ENCODE measurements at regions not wholly inside any gene's neighbourhood (a gene's known extent, or its start where the extent isn't known, plus 50 kb on each side); places are given as distances from the start of the nearest gene placed in this dataset.

- DNase-seq: no peak
Observed at GRCh38 chr2:198483051-198483450, 678.7 kb downstream of the PLCL1 start.

DNA sequence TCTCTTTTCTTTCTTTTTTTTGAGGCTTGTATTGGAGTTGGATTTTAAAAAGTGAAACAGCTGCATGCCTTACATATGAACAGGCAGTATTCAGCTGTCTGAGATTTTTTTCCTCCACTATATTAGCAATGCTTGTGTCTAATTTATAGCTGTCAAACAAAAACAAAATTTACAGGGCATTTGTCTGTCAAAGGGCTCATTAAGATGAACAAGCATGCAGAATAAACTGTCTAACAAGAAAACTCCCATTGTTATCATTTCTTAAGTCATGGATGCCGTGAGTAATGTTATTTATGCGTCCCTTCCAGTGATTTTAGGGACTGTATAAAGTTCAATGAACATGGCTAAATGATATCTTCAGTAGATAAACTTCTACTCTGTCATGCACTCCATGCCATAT is 674.7 kb downstream of the PLCL1 start:
- no peak for DNase-seq

DNA sequence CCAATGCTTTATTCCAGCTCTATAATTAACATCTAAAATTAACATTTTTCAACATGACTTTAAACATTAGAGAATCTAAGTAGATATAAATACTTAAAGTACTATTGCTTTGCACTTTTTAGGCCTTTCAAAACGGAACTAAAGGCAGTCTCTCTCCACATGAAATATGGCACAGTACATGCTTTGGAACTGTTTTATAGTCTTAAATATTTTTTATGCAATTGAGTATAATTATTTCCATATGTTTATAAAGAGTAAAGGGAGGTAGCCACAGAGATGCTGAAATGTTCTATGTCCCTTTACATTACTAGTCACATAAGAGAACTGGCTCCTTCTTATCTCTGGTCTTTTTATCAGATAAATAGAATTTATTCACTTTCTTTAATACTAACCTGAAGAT is 674.0 kb downstream of the PLCL1 start:
- DNase-seq: no peak

DNA sequence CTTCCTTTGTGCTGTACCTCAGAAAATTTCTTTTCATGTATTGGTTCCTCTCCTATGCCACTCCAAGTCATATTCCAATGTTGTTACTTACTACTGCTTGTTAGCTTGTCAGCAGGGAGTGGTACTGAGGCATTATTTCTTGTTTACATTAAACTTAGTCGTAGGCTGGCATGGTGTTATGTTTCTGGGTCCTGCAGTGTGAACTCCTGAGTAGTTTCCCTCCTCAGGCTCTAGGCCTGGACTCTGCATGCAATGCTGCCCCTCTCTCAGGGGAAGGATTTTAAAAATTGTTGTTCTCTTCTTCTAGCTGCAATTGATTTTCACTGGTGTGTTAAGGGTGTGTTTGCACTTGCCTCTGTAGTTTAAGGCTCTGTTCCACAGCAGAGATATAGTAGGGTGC is 671.6 kb downstream of the PLCL1 start:
- DNase-seq: no peak

- DNase-seq: no peak
Observed at GRCh38 chr2:198471291-198471690, 666.9 kb downstream of the PLCL1 start.

DNA sequence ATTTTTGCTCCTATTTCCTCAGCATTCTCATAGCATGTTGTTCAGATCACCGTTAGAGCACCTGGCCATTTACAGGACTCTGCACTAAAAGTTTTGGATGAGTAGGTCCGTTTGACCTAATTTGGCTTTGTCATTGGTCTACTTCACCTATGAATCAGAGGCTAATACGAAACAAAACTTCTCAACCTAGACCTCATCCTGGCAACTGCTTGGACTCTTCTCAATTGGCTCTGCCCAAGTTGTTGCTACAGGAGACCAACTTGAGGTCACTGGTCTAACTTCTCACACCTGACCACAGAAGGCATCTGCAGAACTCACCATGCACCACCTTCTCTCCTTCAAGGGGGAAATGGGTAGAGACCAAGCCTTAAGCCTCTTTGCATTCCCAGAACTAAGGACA is 663.7 kb downstream of the PLCL1 start:
- DNase-seq: no peak

- no peak for DNase-seq
Observed at GRCh38 chr2:198465970-198466369, 661.6 kb downstream of the PLCL1 start.

GRCh38 chr2:198456418-198456817 is 652.0 kb downstream of the PLCL1 start:
- no peak for DNase-seq

GRCh38 chr2:198453866-198454265 is 649.5 kb downstream of the PLCL1 start:
- DNase-seq: no peak

GRCh38 chr2:198452327-198452726 is 647.9 kb downstream of the PLCL1 start:
- DNase-seq: no peak

- no peak for DNase-seq
Observed at GRCh38 chr2:198448789-198449188, 644.4 kb downstream of the PLCL1 start.

DNA sequence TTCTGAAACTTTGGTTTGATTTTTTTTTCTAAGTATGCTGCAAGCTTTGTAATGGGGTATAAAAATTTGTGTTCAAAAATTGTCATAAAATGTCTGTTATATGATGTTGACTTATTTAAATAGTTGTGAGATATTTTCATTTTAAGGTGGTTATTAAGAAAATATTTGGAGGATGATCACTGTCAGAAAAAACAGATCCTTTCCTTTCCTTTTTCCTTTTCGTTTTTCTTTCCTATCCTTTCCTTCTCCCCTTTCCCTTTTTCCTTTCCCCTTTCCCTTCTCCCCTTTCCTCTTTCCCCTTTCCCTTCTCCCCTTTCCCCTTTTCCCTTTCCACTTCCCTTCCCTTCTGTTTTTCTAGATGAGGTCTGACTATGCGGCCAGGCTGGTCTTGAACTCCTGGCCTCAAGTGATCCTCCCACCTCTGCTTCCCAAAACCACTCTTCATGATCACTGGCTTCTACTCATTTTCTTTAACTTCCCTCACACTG is 640.5 kb downstream of the PLCL1 start:
- no peak for DNase-seq

DNA sequence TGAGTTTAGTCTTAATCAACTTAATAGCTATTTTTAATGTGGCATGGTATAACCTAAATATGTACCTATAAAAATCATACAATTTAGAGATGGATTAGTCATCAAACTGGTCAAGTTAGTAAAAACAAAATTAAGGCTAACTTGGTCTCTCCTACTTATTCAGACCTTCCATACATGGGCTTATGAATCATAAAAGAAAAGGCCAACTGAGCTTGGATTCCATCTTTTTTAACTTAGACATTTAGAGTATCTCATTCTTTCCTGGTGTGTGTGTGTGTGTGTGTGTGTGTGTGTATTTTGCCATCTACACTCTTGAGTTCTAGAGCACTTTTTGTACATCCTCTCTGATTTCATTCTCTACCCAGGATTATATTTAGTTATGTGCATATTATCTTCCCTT is 637.5 kb downstream of the PLCL1 start:
- no peak for DNase-seq

GRCh38 chr2:198441246-198441645 is 636.9 kb downstream of the PLCL1 start:
- no peak for DNase-seq

GRCh38 chr2:198440833-198441232 is 636.4 kb downstream of the PLCL1 start:
- DNase-seq: no peak

- DNase-seq: no peak
Observed at GRCh38 chr2:198438331-198438730, 633.9 kb downstream of the PLCL1 start.

DNA sequence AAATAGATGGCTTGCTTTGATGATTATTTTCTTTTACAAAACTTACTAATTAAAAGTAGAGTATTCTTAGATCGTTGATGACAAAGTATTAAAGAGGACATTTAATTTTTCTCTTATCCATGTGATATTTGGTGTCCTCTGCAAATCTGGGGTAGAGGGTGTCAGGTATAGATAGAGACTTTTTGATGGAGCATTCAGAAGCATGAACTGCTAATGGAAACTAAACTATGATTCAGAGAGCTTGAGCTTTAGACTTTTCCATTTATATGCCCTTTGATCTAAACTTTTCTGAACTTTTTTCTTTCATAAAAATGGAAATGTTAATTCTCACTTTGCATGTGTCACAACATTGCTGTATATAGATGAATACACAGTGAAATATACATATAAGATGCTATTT is 619.7 kb downstream of the PLCL1 start:
- no peak for DNase-seq

DNA sequence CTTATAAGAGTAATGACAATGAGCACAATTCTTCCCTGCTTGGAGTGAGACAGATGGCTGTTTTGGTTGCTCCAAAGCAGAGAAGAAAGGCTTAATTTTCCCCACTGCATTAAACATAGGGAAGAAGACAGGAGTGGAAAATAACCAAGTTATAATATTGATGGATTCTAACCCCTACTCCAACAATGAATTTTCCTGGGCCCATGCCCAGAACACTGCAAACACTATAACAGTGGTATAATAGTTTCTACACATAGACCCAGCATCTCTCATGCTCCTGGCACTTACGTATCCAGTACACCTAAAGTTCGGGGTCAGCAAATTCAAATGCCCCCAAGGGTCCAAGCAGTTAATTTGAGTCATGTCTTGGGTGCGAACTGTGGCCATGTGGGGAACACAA is 613.4 kb downstream of the PLCL1 start:
- no peak for DNase-seq

GRCh38 chr2:198414976-198415375 is 610.6 kb downstream of the PLCL1 start:
- DNase-seq: no peak

- no peak for DNase-seq
Observed at GRCh38 chr2:198411936-198412335, 607.5 kb downstream of the PLCL1 start.

DNA sequence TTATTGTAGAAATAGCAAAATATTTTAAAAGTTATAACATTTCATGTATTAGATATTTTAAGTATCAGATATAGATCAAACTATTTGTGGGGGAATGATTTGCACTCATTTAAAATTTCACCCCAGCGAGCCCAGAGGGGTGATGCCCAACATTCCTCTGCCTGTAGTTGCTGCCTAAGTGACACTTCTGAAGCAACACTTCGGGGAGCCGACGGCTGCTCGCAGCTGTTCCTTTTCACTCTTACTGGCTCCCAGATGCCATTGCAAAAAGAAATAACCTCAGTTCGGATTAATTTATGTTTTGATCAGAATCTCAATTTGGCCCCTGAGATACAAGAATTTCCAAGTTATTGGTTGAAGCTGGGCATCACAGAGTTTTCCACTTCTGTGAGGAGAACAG is 603.8 kb downstream of the PLCL1 start:
- no peak for DNase-seq

DNA sequence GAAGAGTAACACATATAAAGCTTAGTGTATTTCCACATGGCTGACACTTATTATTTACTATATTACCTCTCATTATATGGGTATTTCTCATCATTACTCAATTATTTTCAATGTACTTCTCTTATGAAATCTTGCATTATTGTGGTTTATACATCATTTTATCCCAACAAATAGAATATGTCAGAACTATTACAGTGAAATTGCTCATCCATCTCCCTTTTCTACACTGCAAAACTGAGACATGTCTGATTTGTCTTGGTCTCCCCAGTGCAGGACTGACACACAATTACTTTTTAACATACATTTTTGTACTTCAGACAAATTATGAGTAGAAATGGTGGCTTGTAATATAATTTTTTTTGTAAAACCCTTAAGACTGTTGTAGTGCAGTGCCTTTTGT is 600.9 kb downstream of the PLCL1 start:
- DNase-seq: no peak

DNA sequence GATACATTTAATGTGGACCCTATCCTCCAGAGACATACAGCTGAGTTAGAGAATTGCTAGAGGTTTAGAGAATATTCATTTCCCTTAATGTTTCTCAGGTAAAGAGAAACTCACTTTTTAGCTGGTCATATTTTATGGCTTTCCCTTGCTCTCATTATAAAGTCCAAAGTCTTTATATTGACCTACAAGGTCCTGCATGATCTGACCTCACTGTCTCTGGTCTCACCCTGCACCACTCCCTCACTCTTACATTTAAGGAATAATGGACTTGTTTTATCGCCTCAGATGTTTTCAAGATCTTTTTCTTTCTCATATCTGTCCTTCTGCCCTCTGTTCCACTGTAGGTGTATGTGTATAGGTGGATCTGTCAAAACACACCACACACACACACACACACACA is 597.3 kb downstream of the PLCL1 start:
- no peak for DNase-seq

GRCh38 chr2:198400999-198401398 is 596.6 kb downstream of the PLCL1 start:
- DNase-seq: no peak

- DNase-seq: no peak
Observed at GRCh38 chr2:198394208-198394607, 589.8 kb downstream of the PLCL1 start.

DNA sequence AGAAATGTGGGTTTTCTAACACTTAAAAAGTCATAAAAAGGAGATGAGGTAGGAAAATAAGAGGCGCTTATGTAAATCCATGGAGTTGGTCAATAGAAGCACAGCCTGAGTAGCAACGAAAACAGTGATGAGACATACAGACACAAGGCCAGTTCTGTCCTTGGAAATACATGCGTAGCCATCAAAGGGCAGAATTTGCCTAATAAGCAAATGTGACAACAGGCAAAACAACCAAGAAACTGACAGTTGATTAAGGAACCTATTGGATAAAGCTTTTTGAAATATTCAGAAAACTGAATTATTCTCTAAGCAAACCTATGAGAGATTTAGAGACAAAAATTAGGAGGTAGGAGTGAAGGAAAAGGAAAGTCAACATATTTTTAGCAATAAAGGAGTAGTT is 586.3 kb downstream of the PLCL1 start:
- DNase-seq: no peak
